GM13977 (cell line): ENCODE measurements at regions not wholly inside any gene's neighbourhood (a gene's known extent, or its start where the extent isn't known, plus 50 kb on each side); places are given as distances from the start of the nearest gene placed in this dataset.

Source experiments
- DNase-seq: peaks from one replicate; pipeline ENCODE4 v3.0.0; 2012; ENCODE audit warnings: low spot score
- CTCF ChIP-seq: IDR thresholded peaks from 2 replicates; pipeline ENCODE4 v1.5.1; 2012; ENCODE audit warnings: mild to moderate bottlenecking, control low read depth; ENCODE audit not compliant: insufficient read depth; ENCODE audit errors: extremely low read depth, missing control alignments
- in situ Hi-C: fragments of 300-500 bp; cut with MboI; formaldehyde crosslinking; loops from one replicate; pipeline ENCODE4 v1.12.0; 2022; ENCODE audit warnings: low sequenced_read_pairs, low pct_unique_long_range_greater_than_20kb, mixed read lengths, inconsistent platforms; ENCODE audit not compliant: unreplicated experiment

DNA sequence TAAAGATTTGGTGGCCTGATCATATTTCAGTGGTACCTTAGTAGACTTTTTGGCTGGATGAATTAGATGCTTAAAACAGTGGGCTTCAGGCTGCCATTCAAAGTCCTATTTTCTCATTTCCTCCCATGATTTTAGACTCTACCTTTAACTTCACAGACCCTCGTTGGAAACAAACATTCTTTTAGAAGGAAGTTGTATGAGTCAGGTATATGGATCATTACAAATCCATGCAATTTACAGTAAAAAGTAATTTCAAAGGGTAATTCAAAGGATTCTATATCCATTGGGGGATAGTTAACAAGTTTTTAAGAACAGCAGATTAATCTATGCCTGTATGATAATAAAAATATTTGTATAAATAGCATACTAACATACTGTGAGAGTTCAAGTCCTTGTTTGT, 216.9 kb upstream of the RRP15 start:
- no peak for DNase-seq
- in situ Hi-C loops, result no loop called here
- TF ChIP-seq CTCF, result no peak

- no peak for DNase-seq
- no peak for TF ChIP-seq CTCF
- in situ Hi-C loops, result no loop called here
Measured at GRCh38 chr1:218069180-218069579, 215.9 kb upstream of the RRP15 start.

- in situ Hi-C loops, result no loop called here
- no peak for TF ChIP-seq CTCF
- no peak for DNase-seq
Measured at GRCh38 chr1:218073062-218073461, 212.0 kb upstream of the RRP15 start.

DNA sequence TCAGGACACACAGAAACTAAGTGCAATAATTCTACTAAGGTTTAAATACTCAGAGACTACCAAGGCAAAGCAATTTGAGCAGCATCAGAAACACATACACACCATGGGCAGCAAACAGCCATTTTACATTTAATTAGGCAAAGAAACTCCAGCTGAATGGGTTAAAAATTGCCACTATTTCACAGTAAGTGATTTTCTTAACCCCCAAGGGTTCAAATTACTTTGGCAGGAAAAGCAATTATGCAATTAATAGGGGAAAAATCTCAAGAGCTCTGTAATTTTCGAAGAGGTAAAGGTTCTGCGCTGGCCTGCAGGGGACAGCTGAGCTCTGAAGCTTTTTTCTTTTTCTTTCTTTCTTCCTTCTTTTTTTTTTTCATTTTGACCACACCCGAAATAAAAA, 206.2 kb upstream of the RRP15 start:
- in situ Hi-C loops, result no loop called here
- DNase-seq, result no peak
- TF ChIP-seq CTCF, result no peak

- in situ Hi-C loops, result no loop called here
- no peak for TF ChIP-seq CTCF
- no peak for DNase-seq
Measured at GRCh38 chr1:218079347-218079746, 205.7 kb upstream of the RRP15 start.

GRCh38 chr1:218079820-218080219, 205.3 kb upstream of the RRP15 start:
- no peak for DNase-seq
- no peak for TF ChIP-seq CTCF
- in situ Hi-C loops, result no loop called here

DNA sequence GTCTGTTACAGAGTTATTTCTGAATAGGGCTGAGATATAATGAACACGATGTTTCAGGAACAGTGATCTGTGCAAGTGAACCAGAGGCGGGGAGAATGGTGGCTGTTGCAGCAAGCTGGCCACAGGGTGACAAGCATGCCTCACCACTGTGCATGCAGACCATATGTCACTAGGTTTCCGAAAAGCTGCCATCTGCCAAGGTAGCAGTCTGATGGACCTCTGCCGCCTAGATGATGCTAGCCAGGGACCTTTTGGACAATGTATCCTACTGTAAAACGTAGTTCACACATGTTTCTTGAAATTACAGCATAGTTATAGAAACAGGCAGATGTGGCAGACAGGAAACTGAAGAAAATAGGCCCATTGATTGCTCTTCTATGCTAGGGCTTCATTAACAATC, 204.2 kb upstream of the RRP15 start:
- no peak for TF ChIP-seq CTCF
- DNase-seq, result no peak
- in situ Hi-C loops, result no loop called here
